DND-41 (cell line): ENCODE measurements at regions not wholly inside any gene's neighbourhood (a gene's known extent, or its start where the extent isn't known, plus 50 kb on each side); places are given as distances from the start of the nearest gene placed in this dataset.

ENCODE experiments used
- EZH2 ChIP-seq: IDR thresholded peaks from 3 replicates; pipeline ENCODE4 v1.6.1; 2012; ENCODE audit warnings: borderline replicate concordance, low read depth, mild to moderate bottlenecking, moderate library complexity, low read length, inconsistent platforms; ENCODE audit not compliant: severe bottlenecking
- TF ChIP-seq, protein P1 (sequence below): IDR thresholded peaks from 2 replicates; pipeline ENCODE4 v1.5.1; 2012; ENCODE audit warnings: borderline replicate concordance, low read length, moderate library complexity, mild to moderate bottlenecking; ENCODE audit not compliant: poor library complexity, severe bottlenecking; ENCODE audit errors: extremely low read depth

DNA sequence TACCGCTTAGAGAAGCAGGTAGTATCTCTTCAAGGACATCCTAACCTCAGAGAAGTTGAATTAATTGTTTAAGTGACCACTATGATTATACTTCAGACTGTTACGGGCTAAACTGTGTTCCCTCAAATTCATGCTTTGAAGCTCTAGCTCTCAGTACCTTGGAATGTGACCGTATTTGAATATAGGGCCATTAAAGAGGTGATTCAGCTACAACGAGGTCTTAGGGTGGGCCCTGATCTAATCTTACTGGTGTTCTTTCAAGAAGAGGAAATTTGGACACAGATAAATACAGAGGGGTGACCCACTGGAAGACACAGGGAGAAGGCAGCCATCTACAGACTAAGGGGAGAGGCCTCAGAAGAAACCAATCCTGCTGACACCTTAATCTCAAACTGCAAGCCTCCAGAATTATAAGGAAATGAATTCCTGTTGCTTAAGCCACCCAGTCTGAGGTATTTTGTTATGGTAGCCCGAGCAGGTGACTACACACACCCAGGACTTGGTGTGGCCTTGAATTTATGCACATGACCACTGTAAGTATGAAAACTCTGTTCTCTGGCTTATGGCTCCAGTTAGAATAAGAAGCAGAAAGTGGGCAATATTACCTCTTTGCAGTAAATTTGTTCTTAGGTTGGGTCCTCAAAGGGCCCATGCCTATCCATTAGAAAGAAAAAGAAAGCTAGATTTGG lies 249.1 kb downstream of the DHX35 start:
- TF ChIP-seq EZH2: no peak
- TF ChIP-seq, protein P1, sequence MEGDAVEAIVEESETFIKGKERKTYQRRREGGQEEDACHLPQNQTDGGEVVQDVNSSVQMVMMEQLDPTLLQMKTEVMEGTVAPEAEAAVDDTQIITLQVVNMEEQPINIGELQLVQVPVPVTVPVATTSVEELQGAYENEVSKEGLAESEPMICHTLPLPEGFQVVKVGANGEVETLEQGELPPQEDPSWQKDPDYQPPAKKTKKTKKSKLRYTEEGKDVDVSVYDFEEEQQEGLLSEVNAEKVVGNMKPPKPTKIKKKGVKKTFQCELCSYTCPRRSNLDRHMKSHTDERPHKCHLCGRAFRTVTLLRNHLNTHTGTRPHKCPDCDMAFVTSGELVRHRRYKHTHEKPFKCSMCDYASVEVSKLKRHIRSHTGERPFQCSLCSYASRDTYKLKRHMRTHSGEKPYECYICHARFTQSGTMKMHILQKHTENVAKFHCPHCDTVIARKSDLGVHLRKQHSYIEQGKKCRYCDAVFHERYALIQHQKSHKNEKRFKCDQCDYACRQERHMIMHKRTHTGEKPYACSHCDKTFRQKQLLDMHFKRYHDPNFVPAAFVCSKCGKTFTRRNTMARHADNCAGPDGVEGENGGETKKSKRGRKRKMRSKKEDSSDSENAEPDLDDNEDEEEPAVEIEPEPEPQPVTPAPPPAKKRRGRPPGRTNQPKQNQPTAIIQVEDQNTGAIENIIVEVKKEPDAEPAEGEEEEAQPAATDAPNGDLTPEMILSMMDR: no peak
